Esophagus muscularis mucosa (tissue), 4 donors: ENCODE measurements at regions not wholly inside any gene's neighbourhood (a gene's known extent, or its start where the extent isn't known, plus 50 kb on each side); places are given as distances from the start of the nearest gene placed in this dataset.

Experiments
- DNase-seq: peaks from one replicate; pipeline ENCODE4 v3.0.0-alpha.2; 2017; ENCODE audit errors: extremely low spot score
- H3K27ac ChIP-seq, 4 donors: fragments of 200-600 bp; sonication (generic); replicated peaks in 1 of 4; 1 replicate in 3 of 4; 2 replicates in 1 of 4; pipeline ENCODE4 v1.5.1; 2016 to 2019; ENCODE audit warnings: mild to moderate bottlenecking in 1 of 4
- H3K27me3 ChIP-seq, 4 donors: fragments of 200-600 bp; sonication (generic); one replicate each; pipeline versions ENCODE4 v1.5.1 to v1.6.0; 2016 to 2019
- H3K36me3 ChIP-seq, 4 donors: fragments of 200-600 bp; sonication (generic); one replicate each; pipeline ENCODE4 v1.5.1; 2016 to 2019
- H3K4me1 ChIP-seq, 4 donors: fragments of 200-600 bp; sonication (generic); one replicate each; pipeline ENCODE4 v1.5.1; 2016 to 2019
- H3K4me3 ChIP-seq, 4 donors: fragments of 200-600 bp; sonication (generic); 1 replicate in 2 of 4; 2 replicates in 2 of 4; pipeline ENCODE4 v1.5.1; 2016 to 2019; ENCODE audit warnings: mild to moderate bottlenecking in 4 of 4, moderate library complexity in 1 of 4
- H3K9me3 ChIP-seq, 4 donors: fragments of 200-600 bp; sonication (generic); 1 replicate in 3 of 4; 2 replicates in 1 of 4; pipeline ENCODE4 v1.5.1; 2016 to 2019
- EP300 ChIP-seq: sonication (generic); formaldehyde crosslinking; IDR thresholded peaks from one replicate; pipeline ENCODE4 v1.6.1; 2017; ENCODE audit warnings: antibody characterized with exemption
- POLR2A ChIP-seq: fragments of 450-650 bp; IDR thresholded peaks from one replicate; pipeline ENCODE4 v1.6.1; 2017; ENCODE audit warnings: antibody characterized with exemption, moderate library complexity, mild to moderate bottlenecking, low read depth
- POLR2AphosphoS5 ChIP-seq, 2 donors: sonication (generic); formaldehyde crosslinking; IDR thresholded peaks; one replicate each; pipeline ENCODE4 v1.6.1; 2017; ENCODE audit warnings: antibody characterized with exemption in 2 of 2
- WGBS: methylation state at CpG from one replicate; pipeline ENCODE4 v1.1.5; 2018; 5-methylcytosine and 5-hydroxymethylcytosine counted together
- intact Hi-C: fragments of 100-400 bp; cut with DNase I; formaldehyde crosslinking; loops from one replicate; pipeline ENCODE4 v1.15.1; 2023
- TF ChIP-seq, protein P1 (sequence below), 3 experiments: fragments of 200-600 bp in 2 of 3; fragments of 450-650 bp in 1 of 3; sonication (generic) in 2 of 3; IDR thresholded peaks; one replicate each; pipeline ENCODE4 v1.5.1; 2017 to 2019; ENCODE audit warnings: antibody characterized with exemption in 3 of 3, mild to moderate bottlenecking in 2 of 3, moderate library complexity in 1 of 3

DNA sequence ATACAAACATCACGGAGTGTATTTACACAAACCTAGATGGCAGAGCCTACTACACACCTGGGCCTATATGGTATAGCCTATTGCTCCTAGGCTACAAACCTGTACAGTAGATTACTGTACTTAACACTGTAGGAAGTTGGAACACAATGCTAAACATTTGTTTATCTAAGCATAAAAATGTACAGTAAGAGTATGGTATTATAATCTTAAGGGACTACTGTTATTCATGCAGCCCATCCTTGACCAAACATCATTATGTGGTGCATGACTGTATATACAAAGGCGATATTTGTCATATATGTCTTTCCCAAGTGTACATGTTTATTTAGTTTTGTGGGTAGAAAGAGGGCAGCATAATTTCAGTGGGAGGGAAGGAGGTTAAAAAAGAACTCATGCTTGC, 177.7 kb upstream of the FSTL5 start:
- WGBS = 44% methylated on average over 2 of the region's 2 CpGs
- Histone ChIP-seq H3K36me3 (no peaks in the 10 kb centered on the region), H3K27ac (no peak overlapping the region), H3K4me3 (no peak overlapping the region), H3K4me1 (no peaks in the 10 kb centered on the region), H3K27me3 (no peaks in the 10 kb centered on the region), H3K9me3 (no peaks in the 10 kb centered on the region)
- intact Hi-C loops = no loop called here
- no peak for DNase-seq
- no peak for TF ChIP-seq EP300
- no peak for TF ChIP-seq POLR2A
- TF ChIP-seq POLR2AphosphoS5 (IDR thresholded peaks at IDR 0.05) = no peak
- TF ChIP-seq, protein P1, sequence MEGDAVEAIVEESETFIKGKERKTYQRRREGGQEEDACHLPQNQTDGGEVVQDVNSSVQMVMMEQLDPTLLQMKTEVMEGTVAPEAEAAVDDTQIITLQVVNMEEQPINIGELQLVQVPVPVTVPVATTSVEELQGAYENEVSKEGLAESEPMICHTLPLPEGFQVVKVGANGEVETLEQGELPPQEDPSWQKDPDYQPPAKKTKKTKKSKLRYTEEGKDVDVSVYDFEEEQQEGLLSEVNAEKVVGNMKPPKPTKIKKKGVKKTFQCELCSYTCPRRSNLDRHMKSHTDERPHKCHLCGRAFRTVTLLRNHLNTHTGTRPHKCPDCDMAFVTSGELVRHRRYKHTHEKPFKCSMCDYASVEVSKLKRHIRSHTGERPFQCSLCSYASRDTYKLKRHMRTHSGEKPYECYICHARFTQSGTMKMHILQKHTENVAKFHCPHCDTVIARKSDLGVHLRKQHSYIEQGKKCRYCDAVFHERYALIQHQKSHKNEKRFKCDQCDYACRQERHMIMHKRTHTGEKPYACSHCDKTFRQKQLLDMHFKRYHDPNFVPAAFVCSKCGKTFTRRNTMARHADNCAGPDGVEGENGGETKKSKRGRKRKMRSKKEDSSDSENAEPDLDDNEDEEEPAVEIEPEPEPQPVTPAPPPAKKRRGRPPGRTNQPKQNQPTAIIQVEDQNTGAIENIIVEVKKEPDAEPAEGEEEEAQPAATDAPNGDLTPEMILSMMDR (IDR thresholded peaks at IDR 0.05) = no peak

DNA sequence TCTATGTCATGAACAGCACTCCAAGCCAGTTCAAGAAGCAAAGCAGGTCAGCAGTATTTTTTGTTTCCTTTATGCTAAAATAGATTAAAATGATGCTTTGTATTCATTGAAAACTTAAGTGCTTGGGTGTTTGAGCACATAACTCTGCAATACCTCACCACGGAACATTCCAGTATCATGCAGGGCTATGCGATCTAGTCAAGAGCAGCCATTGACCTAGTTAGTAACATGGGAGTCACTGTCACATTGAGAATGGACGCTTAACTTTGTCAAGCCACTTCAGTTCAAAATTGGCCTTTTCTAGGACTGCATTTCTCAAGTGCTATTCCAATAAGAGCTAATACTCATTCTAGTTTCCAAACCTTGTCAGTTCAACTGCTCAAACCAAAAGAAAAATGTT, 160.1 kb upstream of the FSTL5 start:
- Histone ChIP-seq H3K4me3 (no peak overlapping the region), H3K4me1 (no peaks in the 10 kb centered on the region), H3K9me3 (no peaks in the 10 kb centered on the region), H3K27ac (no peak overlapping the region), H3K36me3 (no peaks in the 10 kb centered on the region), H3K27me3 (no peaks in the 10 kb centered on the region)
- intact Hi-C loops = no loop called here
- TF ChIP-seq EP300 = no peak
- no peak for TF ChIP-seq POLR2AphosphoS5 (IDR thresholded peaks at IDR 0.05)
- TF ChIP-seq, protein P1 (IDR thresholded peaks at IDR 0.05) = no peak
- TF ChIP-seq POLR2A = no peak
- WGBS = 97% methylated on average over 3 of the region's 3 CpGs
- DNase-seq = no peak

DNA sequence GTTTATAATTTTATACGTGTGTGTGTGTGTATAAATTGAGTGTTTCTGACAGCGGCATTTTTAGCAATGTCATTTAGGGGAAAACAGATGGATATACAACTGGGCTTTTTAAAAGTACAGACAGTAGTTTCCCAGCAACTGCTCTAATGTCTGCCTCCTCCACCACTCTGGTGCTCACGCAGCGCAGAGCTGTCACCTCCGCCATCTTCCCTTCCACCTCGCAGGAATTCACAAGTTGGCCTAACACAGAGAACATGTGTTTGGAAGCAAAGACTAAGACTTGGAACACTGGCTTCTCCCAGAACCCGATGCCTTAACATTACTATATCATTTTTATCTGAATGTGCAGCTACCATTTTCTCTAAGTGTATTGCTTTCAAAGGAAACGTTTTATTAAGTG, 158.3 kb upstream of the FSTL5 start:
- no peak for DNase-seq
- Histone ChIP-seq H3K36me3 (no peaks in the 10 kb centered on the region), H3K27me3 (no peaks in the 10 kb centered on the region), H3K4me1 (no peaks in the 10 kb centered on the region), H3K27ac (no peak overlapping the region), H3K4me3 (no peak overlapping the region), H3K9me3 (no peaks in the 10 kb centered on the region)
- TF ChIP-seq, protein P1 (IDR thresholded peaks at IDR 0.05) = no peak
- TF ChIP-seq EP300 (no peak), POLR2A (no peak), POLR2AphosphoS5 (IDR thresholded peaks at IDR 0.05) (no peak)
- intact Hi-C loops = no loop called here
- WGBS = 66% methylated on average over 8 of the region's 8 CpGs

DNA sequence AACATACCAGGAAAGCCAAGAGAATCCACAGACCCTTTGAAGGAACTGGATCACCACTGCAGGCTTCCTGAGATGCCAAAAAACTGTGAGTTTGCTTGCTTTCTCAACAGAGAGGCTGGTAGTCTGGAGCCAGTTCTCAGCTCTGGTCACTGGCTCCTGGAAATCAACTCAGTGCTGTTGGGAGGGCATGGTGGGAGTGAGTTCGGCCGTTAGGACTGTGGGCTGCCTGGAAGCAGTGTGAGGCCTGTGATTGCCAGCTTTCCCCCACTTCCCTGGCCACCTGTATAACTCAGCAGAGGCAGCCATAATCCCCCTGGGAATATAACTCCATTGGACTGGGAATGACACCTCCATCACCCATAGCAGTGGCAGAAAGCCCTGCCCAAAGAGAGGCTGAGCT, 122.0 kb upstream of the FSTL5 start:
- TF ChIP-seq POLR2AphosphoS5 (IDR thresholded peaks at IDR 0.05) (no peak), EP300 (no peak), POLR2A (no peak)
- TF ChIP-seq, protein P1 (IDR thresholded peaks at IDR 0.05) = no peak
- Histone ChIP-seq H3K4me1 (no peaks in the 10 kb centered on the region), H3K9me3 (peaks cover 0 to 8% (median 0%) of the 10 kb centered on the region in 4 donors), H3K27me3 (no peaks in the 10 kb centered on the region), H3K36me3 (no peaks in the 10 kb centered on the region), H3K27ac (no peak overlapping the region), H3K4me3 (no peak overlapping the region)
- intact Hi-C loops = no loop called here
- no peak for DNase-seq
- WGBS = 93% methylated on average over 2 of the region's 2 CpGs

DNA sequence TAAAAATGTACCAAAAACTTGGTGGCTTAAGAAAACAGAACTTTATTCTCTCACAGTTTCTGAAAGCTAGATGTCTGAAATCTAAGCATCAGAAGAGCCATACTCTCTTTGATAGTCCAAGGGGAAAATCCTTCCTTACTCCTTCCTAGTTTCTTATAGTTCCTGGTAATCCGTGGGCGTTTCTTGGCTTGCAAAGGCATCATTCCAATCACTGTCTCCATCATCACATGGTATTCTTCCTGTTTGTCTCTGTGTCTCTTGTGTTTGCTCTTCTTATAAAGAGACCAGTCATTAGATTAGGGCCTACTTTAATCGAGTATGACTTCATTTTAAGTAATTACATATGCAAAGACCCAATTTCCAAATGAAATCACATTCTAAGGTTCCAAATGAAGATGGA, 118.9 kb upstream of the FSTL5 start:
- intact Hi-C loops = no loop called here
- no peaks in the 10 kb centered on the region for H3K36me3 ChIP-seq
- H3K4me1 ChIP-seq = no peaks in the 10 kb centered on the region
- no peak overlapping the region for H3K27ac ChIP-seq
- H3K9me3 ChIP-seq = no peaks in the 10 kb centered on the region
- 64% methylated on average over 3 of the region's 3 CpGs for WGBS
- H3K27me3 ChIP-seq = no peaks in the 10 kb centered on the region
- no peak overlapping the region for H3K4me3 ChIP-seq
- no peak for TF ChIP-seq POLR2AphosphoS5 (IDR thresholded peaks at IDR 0.05)
- TF ChIP-seq, protein P1 (IDR thresholded peaks at IDR 0.05) = no peak
- no peak for TF ChIP-seq POLR2A
- TF ChIP-seq EP300 = no peak
- no peak for DNase-seq
